HuH-7 (cell line): ENCODE measurements at regions not wholly inside any gene's neighbourhood (a gene's known extent, or its start where the extent isn't known, plus 50 kb on each side); places are given as distances from the start of the nearest gene placed in this dataset.

Experiments
- DNase-seq: peaks from one replicate; pipeline ENCODE4 v3.0.0; 2011; ENCODE audit warnings: low spot score

DNA sequence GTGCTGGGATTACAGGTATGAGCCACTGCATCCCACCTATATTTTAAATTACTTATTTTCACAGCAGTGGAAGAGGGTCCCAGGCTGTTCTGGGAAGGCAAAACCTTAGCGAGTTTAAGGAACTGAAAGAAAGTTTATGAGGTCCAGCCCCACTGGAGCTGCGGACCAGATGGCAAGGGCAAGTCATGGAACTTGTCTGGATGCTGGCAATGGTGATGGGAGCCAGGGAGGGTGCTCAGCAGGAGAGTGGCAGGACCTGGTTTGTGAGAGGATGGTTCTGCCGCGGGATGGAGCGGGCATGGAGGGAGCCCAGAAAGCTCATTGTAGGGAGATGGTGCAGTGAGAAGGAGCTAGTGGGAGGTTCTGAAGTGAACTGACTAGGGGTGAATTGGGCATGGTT is 50.6 kb upstream of the SLC45A1 start:
- no peak for DNase-seq

GRCh38 chr1:8266436-8267165 is 51.3 kb upstream of the SLC45A1 start:
- no peak for DNase-seq

DNA sequence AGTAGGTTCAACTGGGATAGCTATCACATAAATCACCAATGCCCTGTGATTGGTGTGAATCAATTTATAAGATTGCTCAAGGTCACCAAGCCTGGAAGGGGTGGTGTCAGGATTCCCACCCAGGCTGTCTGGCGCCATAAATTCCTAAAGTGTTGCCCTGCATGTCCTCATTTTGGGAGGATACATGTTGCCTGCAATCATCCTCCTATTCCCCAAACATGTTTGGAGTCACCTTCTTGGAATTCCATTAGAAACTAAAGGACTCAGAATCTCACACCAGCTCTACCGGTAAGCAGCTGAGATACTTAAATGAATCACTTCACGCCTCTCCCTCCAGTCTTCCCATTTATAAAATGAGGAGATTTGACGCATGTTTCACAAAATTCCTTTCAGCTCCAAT is 54.1 kb upstream of the SLC45A1 start:
- DNase-seq, result no peak

- DNase-seq, result no peak
Measured at GRCh38 chr1:8261398-8261762, 56.5 kb upstream of the SLC45A1 start.

DNA sequence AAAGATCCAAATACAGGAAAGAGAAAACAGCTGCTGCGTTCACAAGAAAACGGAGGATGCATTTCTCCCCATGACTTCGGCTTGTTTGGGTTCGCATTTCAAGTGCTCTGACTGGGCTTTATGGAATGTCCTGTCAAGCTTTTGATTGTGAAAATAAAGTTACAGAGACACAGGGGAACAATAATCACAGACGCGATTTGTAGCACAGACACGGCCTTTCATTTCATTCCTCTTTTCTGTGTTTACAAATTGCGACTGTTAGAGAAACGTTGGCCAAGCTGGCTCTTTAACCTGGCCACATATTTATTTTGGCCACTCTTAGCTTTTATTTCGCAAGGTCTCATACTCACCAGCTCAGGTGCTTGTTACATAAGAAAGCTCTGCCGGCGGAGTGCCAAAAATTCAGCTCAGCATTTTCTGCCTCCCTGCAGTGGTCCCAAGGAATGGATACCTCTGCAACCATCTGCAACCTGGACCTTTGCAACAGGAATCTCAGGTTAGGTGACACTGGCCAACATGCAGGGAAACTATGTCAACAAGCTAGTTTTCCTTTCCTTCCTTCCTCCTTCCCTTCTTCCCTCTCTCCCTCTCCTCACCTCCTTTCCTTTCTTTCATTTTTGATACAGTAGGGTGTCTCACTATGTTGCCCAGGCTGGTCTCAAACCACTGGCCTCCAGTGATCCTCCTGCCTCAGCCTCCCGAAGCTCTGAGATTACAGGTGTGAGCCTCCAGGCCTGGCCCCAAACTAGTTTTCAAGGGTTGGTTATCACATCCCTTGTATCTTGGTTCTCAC is 58.2 kb upstream of the SLC45A1 start:
- no peak for DNase-seq

- DNase-seq, result no peak
Measured at GRCh38 chr1:8257621-8258020, 60.3 kb upstream of the SLC45A1 start.

- no peak for DNase-seq
Measured at GRCh38 chr1:8256321-8256720, 61.6 kb upstream of the SLC45A1 start.

DNA sequence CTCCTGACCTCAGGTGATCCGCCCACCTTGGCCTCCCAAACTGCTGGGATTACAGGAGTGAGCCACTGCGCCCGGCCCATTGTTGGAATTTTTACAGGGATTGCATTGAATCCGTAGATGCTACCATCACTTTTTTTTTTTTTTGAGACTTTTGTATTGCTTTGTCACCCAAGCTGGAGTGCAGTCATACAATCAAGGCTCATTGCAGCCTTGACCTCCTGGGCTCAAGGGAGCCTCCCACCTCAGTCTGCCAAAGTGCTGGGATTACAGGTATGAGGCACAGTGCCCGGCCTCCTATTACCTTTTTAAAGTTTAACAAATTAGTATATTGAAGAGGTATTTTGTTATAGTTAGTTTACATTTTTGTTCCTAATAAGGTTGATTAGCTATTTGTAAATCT is 62.2 kb upstream of the SLC45A1 start:
- DNase-seq, result no peak

DNA sequence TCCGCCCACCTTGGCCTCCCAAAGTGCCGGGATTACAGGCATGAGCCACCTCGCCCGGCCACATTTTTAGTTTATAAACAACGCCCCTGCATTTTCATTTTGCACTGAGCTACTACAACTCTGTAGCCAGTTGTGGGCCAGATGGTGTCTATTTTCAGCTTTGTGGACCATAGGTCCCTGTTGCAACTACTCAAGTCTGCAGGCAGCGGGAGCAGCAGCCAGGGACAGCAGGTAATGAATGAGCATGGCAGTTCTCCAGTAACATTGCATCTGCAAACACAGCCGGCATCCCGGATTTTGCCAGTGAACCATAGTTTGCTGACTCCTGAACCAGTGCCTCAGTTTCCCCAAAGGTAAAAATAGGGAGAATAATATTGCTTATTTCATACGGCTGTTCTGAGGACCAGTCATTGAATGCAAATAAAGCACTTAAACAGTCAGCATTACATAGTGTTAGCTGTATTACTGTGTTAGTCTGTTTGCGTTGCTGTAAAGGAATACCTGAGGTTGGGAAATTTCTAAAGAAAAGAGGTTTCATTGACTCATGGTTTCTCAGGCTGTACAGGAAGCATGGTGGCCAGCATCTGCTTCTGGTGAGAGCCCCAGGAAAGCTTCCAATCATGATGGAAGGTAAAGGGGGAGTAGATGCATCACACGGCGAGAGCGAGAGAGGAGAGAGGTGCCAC is 65.5 kb upstream of the SLC45A1 start:
- no peak for DNase-seq

DNA sequence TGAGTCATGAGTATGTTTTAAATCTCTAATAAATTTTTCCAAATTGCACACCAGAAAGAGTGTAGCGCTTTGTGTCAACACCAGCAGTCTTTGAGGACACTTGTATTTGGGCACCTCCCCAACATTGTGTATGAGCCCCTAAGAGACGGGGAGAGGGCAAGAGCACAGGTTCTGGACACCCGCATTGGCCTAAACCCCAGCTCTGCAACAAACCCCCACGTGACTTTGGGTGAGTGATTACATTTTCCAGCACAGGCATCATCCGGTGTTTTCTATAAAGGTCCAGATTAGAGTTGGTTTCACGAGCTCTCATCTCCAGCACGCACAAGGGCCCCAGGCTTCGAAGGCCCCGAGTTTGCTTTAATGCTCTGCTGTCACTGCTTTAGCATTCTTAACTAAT is 66.3 kb upstream of the SLC45A1 start:
- no peak for DNase-seq

GRCh38 chr1:8249838-8250237 is 68.1 kb upstream of the SLC45A1 start:
- DNase-seq, result no peak

GRCh38 chr1:8247811-8248436 is 70.0 kb upstream of the SLC45A1 start:
- no peak for DNase-seq

GRCh38 chr1:8244304-8244703 is 73.6 kb upstream of the SLC45A1 start:
- DNase-seq, result no peak

- DNase-seq, result no peak
Measured at GRCh38 chr1:8242498-8242897, 75.4 kb upstream of the SLC45A1 start.

DNA sequence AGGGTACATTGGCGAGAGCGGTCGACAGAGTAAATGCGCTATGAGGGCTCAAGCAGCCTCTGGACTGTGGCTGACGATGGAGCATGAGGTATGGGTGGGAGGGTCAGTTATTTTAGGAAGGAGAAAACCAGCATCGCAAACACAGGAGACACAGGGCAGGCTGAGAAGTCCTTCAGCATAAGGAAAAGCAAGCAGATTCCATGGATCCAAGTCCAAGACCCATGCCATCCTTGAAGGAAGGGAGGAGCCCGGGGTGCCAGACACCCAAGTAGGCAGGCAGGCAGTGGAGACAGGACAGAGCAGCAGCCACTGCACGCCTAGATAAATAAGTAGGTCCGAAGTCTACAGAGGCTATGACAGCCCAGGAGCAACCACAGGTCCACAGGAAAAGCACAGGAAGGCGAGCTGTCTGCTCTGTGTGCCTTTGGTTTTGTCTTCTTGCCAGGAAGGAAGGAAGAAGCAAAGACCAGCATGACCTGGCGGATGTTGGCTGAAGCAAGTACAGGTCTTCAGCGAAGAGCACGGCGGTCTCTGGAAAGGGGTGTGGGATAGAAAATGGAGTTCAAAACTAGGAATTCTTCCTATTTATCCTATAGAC is 76.4 kb upstream of the SLC45A1 start:
- DNase-seq, result no peak

DNA sequence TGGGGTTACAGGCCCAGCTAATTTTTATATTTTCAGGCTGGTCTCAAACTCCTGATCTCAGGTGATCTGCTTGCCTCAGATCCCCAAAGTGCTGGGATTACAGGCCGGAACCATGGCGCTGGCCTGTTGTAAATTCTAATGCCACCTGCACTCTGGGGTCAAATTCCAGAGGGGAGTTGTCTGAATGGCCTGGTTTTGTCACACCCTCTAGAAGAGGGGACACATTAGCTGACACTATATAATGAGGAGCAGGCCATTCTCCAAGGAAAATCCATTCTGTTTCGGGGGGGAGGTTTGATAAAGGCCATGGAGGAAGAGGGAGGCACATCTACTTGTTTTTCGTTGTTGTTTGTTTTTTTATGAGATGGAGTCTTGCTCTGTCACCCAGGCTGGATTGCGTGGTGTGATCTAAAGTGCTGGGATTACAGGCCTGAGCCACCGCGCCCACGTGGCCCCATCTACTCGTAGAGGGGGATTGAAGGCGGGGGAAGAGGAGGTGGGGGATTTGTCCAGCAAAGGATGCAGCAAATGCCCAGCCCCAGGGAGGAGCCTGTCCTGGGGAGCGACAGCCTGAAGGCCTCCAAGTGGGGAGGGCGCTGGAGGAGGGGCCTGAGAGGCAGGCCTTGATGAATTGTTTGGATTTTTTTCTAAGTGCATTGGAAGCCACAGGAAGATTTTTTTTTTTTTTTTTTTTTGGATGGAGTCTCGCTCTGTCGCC is 78.4 kb upstream of the SLC45A1 start:
- DNase-seq, result no peak

GRCh38 chr1:8239039-8239305 is 78.9 kb upstream of the SLC45A1 start:
- DNase-seq, result no peak

DNA sequence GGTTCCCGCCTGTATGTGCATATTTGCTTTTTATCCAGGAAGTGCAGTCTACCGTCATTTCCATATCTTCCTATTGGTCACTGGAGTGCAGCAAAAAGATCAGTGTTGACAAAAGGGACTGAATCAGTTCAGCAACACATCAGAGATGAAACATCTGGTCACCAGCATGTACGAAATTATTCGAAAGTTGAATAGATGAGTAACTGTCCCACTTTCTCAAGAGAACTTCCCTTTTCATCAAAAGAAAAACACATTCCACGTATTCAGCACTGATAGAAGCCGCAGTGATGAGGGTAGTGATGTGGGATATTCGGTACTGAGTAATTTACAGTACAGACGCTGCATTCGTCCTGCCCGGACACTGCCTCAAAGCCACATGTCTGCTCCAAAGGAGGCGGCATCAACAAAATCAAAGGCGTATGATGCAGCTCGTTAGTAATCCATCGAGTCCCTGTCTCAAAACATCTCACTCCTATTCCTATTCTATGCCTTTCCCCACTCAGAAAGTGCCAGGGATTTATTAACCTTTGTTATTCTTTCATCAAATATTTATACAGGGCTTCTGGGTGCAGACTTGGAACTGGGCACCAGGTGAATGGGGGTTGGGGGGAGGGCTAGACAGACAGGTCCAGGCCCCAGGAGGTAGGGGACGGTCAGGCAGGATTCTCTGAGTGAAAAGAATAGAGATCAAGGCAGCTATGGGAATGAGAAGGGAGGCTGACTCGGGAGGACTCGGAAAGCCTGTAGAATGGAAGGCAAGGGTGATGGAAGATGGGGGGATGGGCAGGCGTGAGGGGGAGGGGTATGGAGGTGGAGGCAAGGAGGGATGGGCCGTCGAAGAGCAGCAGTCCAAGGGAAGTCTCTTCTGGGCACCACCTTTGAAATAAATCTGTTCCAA is 79.5 kb upstream of the SLC45A1 start:
- no peak for DNase-seq

- no peak for DNase-seq
Measured at GRCh38 chr1:8232036-8232757, 85.7 kb upstream of the SLC45A1 start.

GRCh38 chr1:8230292-8230621 is 87.7 kb upstream of the SLC45A1 start:
- DNase-seq, result no peak
